ENCODE measurements at regions not wholly inside any gene's neighbourhood (a gene's known extent, or its start where the extent isn't known, plus 50 kb on each side); places are given as distances from the start of the nearest gene placed in this dataset.

- Histone ChIP-seq H3K4me1 (ENCODE audit: control insufficient read depth, extremely low read depth, insufficient read depth, low read length) (no peaks in the 10 kb centered on the region), H3K36me3 (ENCODE audit: control insufficient read depth in 2 of 2, extremely low read depth in 1 of 2, insufficient read depth in 2 of 2, low read length in 2 of 2) (no peaks in the 10 kb centered on the region), H3K4me3 (ENCODE audit: control insufficient read depth in 2 of 3, extremely low read depth in 1 of 3, insufficient read depth in 2 of 3, low read depth in 1 of 3, low read length in 3 of 3) (no peak overlapping the region), H4K20me1 (ENCODE audit: control insufficient read depth, extremely low read depth, insufficient read depth, low read length) (no peaks in the 10 kb centered on the region), H3K27me3 (ENCODE audit: control insufficient read depth, extremely low read depth, insufficient read depth, low read length) (no peaks in the 10 kb centered on the region), H3K9ac (ENCODE audit: control insufficient read depth, extremely low read depth, insufficient read depth, low read length) (no peak overlapping the region), H3K9me1 (ENCODE audit: control insufficient read depth, extremely low read depth, insufficient read depth, low read length) (no peaks in the 10 kb centered on the region), H3K9me3 (ENCODE audit: control insufficient read depth, low read depth, low read length) (no peaks in the 10 kb centered on the region), H3K79me2 (ENCODE audit: control insufficient read depth, insufficient read depth, low read length) (no peaks in the 10 kb centered on the region), H3K4me2 (ENCODE audit: control insufficient read depth, extremely low read depth, insufficient read depth, low read depth, low read length) (no peak overlapping the region), H3K27ac (ENCODE audit: control insufficient read depth, insufficient read depth, low read length) (no peak overlapping the region), H2AFZ (ENCODE audit: control insufficient read depth, low read length) (no peak overlapping the region)
- dilution Hi-C loops (cut with MboI; ENCODE audit: extremely low pct_ligation_motif_present, low sequenced_read_pairs), result no loop called here
- TF ChIP-seq EZH2 (IDR thresholded peaks at IDR 0.05; ENCODE audit: low read length), result no peak
- TF ChIP-seq CTCF (optimal IDR thresholded peaks at IDR 0.05 in 1 of 3, IDR thresholded peaks at IDR 0.05 in 1 of 3, conservative IDR thresholded peaks at IDR 0.05 in 1 of 3; ENCODE audit: extremely low read depth in 1 of 3, insufficient read depth in 2 of 3, low read length in 3 of 3), result no peak
- no peak for FAIRE-seq
- DNase-seq (ENCODE audit: low read depth, low spot score), result no peak
Observed at GRCh38 chrX:2574271-2574670, 73.5 kb upstream of the DHRSX start.

GRCh38 chrX:2572740-2573139, 72.0 kb upstream of the DHRSX start:
- no peaks in the 10 kb centered on the region for H3K27me3 ChIP-seq (ENCODE audit: control insufficient read depth, extremely low read depth, insufficient read depth, low read length)
- no peak overlapping the region for H3K9ac ChIP-seq (ENCODE audit: control insufficient read depth, extremely low read depth, insufficient read depth, low read length)
- no peaks in the 10 kb centered on the region for H3K9me3 ChIP-seq (ENCODE audit: control insufficient read depth, low read depth, low read length)
- no peak for TF ChIP-seq EZH2 (IDR thresholded peaks at IDR 0.05; ENCODE audit: low read length)
- no peak for TF ChIP-seq CTCF (optimal IDR thresholded peaks at IDR 0.05 in 1 of 3, IDR thresholded peaks at IDR 0.05 in 1 of 3, conservative IDR thresholded peaks at IDR 0.05 in 1 of 3; ENCODE audit: extremely low read depth in 1 of 3, insufficient read depth in 2 of 3, low read length in 3 of 3)
- no peaks in the 10 kb centered on the region for H4K20me1 ChIP-seq (ENCODE audit: control insufficient read depth, extremely low read depth, insufficient read depth, low read length)
- no peaks in the 10 kb centered on the region for H3K36me3 ChIP-seq (ENCODE audit: control insufficient read depth in 2 of 2, extremely low read depth in 1 of 2, insufficient read depth in 2 of 2, low read length in 2 of 2)
- no peaks in the 10 kb centered on the region for H3K79me2 ChIP-seq (ENCODE audit: control insufficient read depth, insufficient read depth, low read length)
- dilution Hi-C loops (cut with MboI; ENCODE audit: extremely low pct_ligation_motif_present, low sequenced_read_pairs), result no loop called here
- H3K9me1 ChIP-seq (ENCODE audit: control insufficient read depth, extremely low read depth, insufficient read depth, low read length), result no peaks in the 10 kb centered on the region
- H3K4me1 ChIP-seq (ENCODE audit: control insufficient read depth, extremely low read depth, insufficient read depth, low read length), result no peaks in the 10 kb centered on the region
- no peak overlapping the region for H3K27ac ChIP-seq (ENCODE audit: control insufficient read depth, insufficient read depth, low read length)
- no peak overlapping the region for H3K4me3 ChIP-seq (ENCODE audit: control insufficient read depth in 2 of 3, extremely low read depth in 1 of 3, insufficient read depth in 2 of 3, low read depth in 1 of 3, low read length in 3 of 3)
- no peak for FAIRE-seq
- H3K4me2 ChIP-seq (ENCODE audit: control insufficient read depth, extremely low read depth, insufficient read depth, low read depth, low read length), result no peak overlapping the region
- no peak overlapping the region for H2AFZ ChIP-seq (ENCODE audit: control insufficient read depth, low read length)
- DNase-seq (ENCODE audit: low read depth, low spot score), result no peak

All from keratinocyte (primary cell).